CD14-positive monocyte (primary cell): ENCODE measurements at regions not wholly inside any gene's neighbourhood (a gene's known extent, or its start where the extent isn't known, plus 50 kb on each side); places are given as distances from the start of the nearest gene placed in this dataset.
A peak's percentile ranks its signal among the peaks of the same experiment; 100 is the strongest.

Experiments used
- DNase-seq, 3 donors: peaks; one replicate each; pipeline ENCODE4 v3.0.0-alpha.2; 2011 to 2022
- H2AFZ ChIP-seq: 2 replicates; pipeline ENCODE4 v1.6.0; 2012; ENCODE audit warnings: mild to moderate bottlenecking, low read depth, low read length, inconsistent platforms; ENCODE audit not compliant: insufficient read depth, poor library complexity, severe bottlenecking
- H3K27ac ChIP-seq, 2 donors: 1 replicate in 1 of 2; 2 replicates in 1 of 2; pipeline ENCODE4 v1.5.1; 2012 to 2013; ENCODE audit warnings: low read length in 2 of 2, control low read depth in 1 of 2, inconsistent platforms in 1 of 2, low read depth in 1 of 2, mild to moderate bottlenecking in 1 of 2
- H3K27me3 ChIP-seq, 2 donors: one replicate each; pipeline versions ENCODE4 v1.6.0 to v1.6.1; 2011 to 2013; ENCODE audit warnings: low read length in 2 of 2; ENCODE audit not compliant: control insufficient read depth in 2 of 2, insufficient read depth in 2 of 2
- H3K36me3 ChIP-seq, 2 donors: replicated peaks in 1 of 2; 1 replicate in 1 of 2; 2 replicates in 1 of 2; pipeline versions ENCODE4 v1.5.1 to v1.6.1; 2012 to 2013; ENCODE audit warnings: low read length in 2 of 2, control low read depth in 1 of 2, inconsistent platforms in 1 of 2, mild to moderate bottlenecking in 1 of 2; ENCODE audit not compliant: insufficient read depth in 2 of 2, control insufficient read depth in 1 of 2
- H3K4me1 ChIP-seq, 2 donors: 1 replicate in 1 of 2; 2 replicates in 1 of 2; pipeline versions ENCODE4 v1.5.1 to v1.6.1; 2012 to 2013; ENCODE audit warnings: low read length in 2 of 2, control low read depth in 1 of 2, inconsistent platforms in 1 of 2, mild to moderate bottlenecking in 1 of 2, moderate library complexity in 1 of 2; ENCODE audit not compliant: insufficient read depth in 2 of 2, control insufficient read depth in 1 of 2
- H3K4me2 ChIP-seq: replicated peaks from 2 replicates; pipeline ENCODE3; 2012; ENCODE audit warnings: low read length, moderate library complexity, mild to moderate bottlenecking; ENCODE audit not compliant: poor library complexity, severe bottlenecking; ENCODE audit errors: extremely low read depth
- H3K4me3 ChIP-seq, 3 experiments: fragments of 200-600 bp in 1 of 3; sonication (generic) in 1 of 3; replicated peaks in 1 of 3; 1 replicate in 2 of 3; 2 replicates in 1 of 3; pipeline ENCODE4 v1.5.1; 2011 to 2013; ENCODE audit warnings: low read length in 3 of 3, mild to moderate bottlenecking in 3 of 3, control low read depth in 2 of 3, low read depth in 2 of 3, inconsistent platforms in 1 of 3, moderate library complexity in 1 of 3
- H3K79me2 ChIP-seq: 2 replicates; pipeline ENCODE4 v1.6.0; 2012; ENCODE audit warnings: mild to moderate bottlenecking, control low read depth, inconsistent platforms, low read length, moderate library complexity; ENCODE audit not compliant: insufficient read depth
- H3K9ac ChIP-seq: 2 replicates; pipeline ENCODE4 v1.6.0; 2017; ENCODE audit warnings: low read length, mild to moderate bottlenecking; ENCODE audit not compliant: insufficient read depth, poor library complexity, severe bottlenecking
- H3K9me3 ChIP-seq, 2 donors: replicated peaks in 1 of 2; 1 replicate in 1 of 2; 2 replicates in 1 of 2; pipeline versions ENCODE4 v1.5.1 to v1.6.1; 2012 to 2013; ENCODE audit warnings: low read length in 2 of 2, control low read depth in 1 of 2; ENCODE audit not compliant: control insufficient read depth in 1 of 2, insufficient read depth in 1 of 2
- H4K20me1 ChIP-seq: 2 replicates; pipeline ENCODE4 v1.6.0; 2012; ENCODE audit warnings: mild to moderate bottlenecking, low read length, control low read depth, moderate library complexity; ENCODE audit not compliant: insufficient read depth
- H3K27ac Mint-ChIP-seq, 7 donors: one replicate each; pipeline ENCODE4 v1.8.0; 2020; ENCODE audit warnings: mild to moderate bottlenecking in 7 of 7, mixed read lengths in 7 of 7, moderate library complexity in 6 of 7, inconsistent platforms in 2 of 7
- H3K27me3 Mint-ChIP-seq, 3 donors: one replicate each; pipeline ENCODE4 v1.8.0; 2021 to 2022; ENCODE audit warnings: low read depth in 3 of 3, mild to moderate bottlenecking in 3 of 3, mixed read lengths in 3 of 3, moderate library complexity in 3 of 3, inconsistent platforms in 1 of 3
- H3K36me3 Mint-ChIP-seq, 2 donors: one replicate each; pipeline ENCODE4 v1.8.0; 2020; ENCODE audit warnings: mixed read lengths in 2 of 2, inconsistent platforms in 1 of 2, mild to moderate bottlenecking in 1 of 2
- H3K4me1 Mint-ChIP-seq: one replicate; pipeline ENCODE4 v1.8.0; 2020; ENCODE audit warnings: mild to moderate bottlenecking, mixed read lengths
- H3K4me3 Mint-ChIP-seq, 2 donors: one replicate each; pipeline ENCODE4 v1.8.0; 2020; ENCODE audit warnings: mild to moderate bottlenecking in 2 of 2, mixed read lengths in 2 of 2, moderate library complexity in 1 of 2
- H3K9me3 Mint-ChIP-seq, 7 donors: one replicate each; pipeline ENCODE4 v1.8.0; 2020 to 2022; ENCODE audit warnings: mixed read lengths in 7 of 7, mild to moderate bottlenecking in 6 of 7, moderate library complexity in 6 of 7, inconsistent platforms in 2 of 7
- CTCF ChIP-seq: fragments of 200-600 bp; IDR thresholded peaks from one replicate; pipeline ENCODE4 v1.8.0; 2022; ENCODE audit warnings: antibody characterized with exemption, mild to moderate bottlenecking
- WGBS: methylation state at CpG from one replicate; pipeline ENCODE4 v1.1.5; 2013; ENCODE audit warnings: missing lambda C conversion rate; ENCODE audit not compliant: insufficient coverage; 5-methylcytosine and 5-hydroxymethylcytosine counted together
- intact Hi-C, 2 donors: fragments of 100-400 bp; cut with micrococcal nuclease; formaldehyde crosslinking; loops; one replicate each; pipeline versions ENCODE4 v1.15.0 to v1.15.1; 2023

GRCh38 chr3:17831366-17831765 lies 88.9 kb upstream of the TBC1D5 start:
- H3K27me3 ChIP-seq: no peaks in the 10 kb centered on the region
- no peaks in the 10 kb centered on the region for H3K36me3 Mint-ChIP-seq
- H3K27ac Mint-ChIP-seq: no peak overlapping the region
- H3K27ac ChIP-seq: no peak overlapping the region
- no peaks in the 10 kb centered on the region for H4K20me1 ChIP-seq
- H3K79me2 ChIP-seq: no peaks in the 10 kb centered on the region
- TF ChIP-seq CTCF: no peak
- no peaks in the 10 kb centered on the region for H3K9me3 ChIP-seq
- H3K4me3 ChIP-seq: no peak overlapping the region
- H3K9me3 Mint-ChIP-seq: peaks cover 0 to 2% (median 0%) of the 10 kb centered on the region in 7 donors
- peak; percentile 6 to 44 (median 39) for DNase-seq
- no peak overlapping the region for H3K4me3 Mint-ChIP-seq
- no peak overlapping the region for H2AFZ ChIP-seq
- H3K4me1 ChIP-seq: no peaks in the 10 kb centered on the region
- H3K4me2 ChIP-seq: no peak overlapping the region
- intact Hi-C loops: no loop called here
- H3K27me3 Mint-ChIP-seq: peaks cover 0 to 3% (median 0%) of the 10 kb centered on the region in 3 donors
- H3K9ac ChIP-seq: no peak overlapping the region
- no peaks in the 10 kb centered on the region for H3K36me3 ChIP-seq
- H3K4me1 Mint-ChIP-seq: peaks cover 5% of the 10 kb centered on the region

- Histone ChIP-seq H3K4me2 (no peak overlapping the region), H3K79me2 (no peaks in the 10 kb centered on the region), H3K27me3 (no peaks in the 10 kb centered on the region), H3K9ac (no peak overlapping the region), H2AFZ (no peak overlapping the region), H3K9me3 (no peaks in the 10 kb centered on the region), H4K20me1 (no peaks in the 10 kb centered on the region), H3K27ac (no peak overlapping the region), H3K4me3 (no peak overlapping the region), H3K36me3 (no peaks in the 10 kb centered on the region), H3K4me1 (no peaks in the 10 kb centered on the region)
- peaks cover 0 to 3% (median 0%) of the 10 kb centered on the region in 3 donors for H3K27me3 Mint-ChIP-seq
- intact Hi-C loops: no loop called here
- H3K4me3 Mint-ChIP-seq: no peak overlapping the region
- TF ChIP-seq CTCF: no peak
- peaks cover 0 to 2% (median 0%) of the 10 kb centered on the region in 7 donors for H3K9me3 Mint-ChIP-seq
- DNase-seq: no peak
- no CpG with 5 or more reads among the region's 1 CpG for WGBS
- no peaks in the 10 kb centered on the region for H3K36me3 Mint-ChIP-seq
- peak overlapping the region in 1 of 7 donors; percentile 6 for H3K27ac Mint-ChIP-seq
- H3K4me1 Mint-ChIP-seq: peaks cover 5% of the 10 kb centered on the region
Measured at GRCh38 chr3:17830788-17831187, 88.4 kb upstream of the TBC1D5 start.
